NCI-H2227 (cell line): ENCODE measurements at regions not wholly inside any gene's neighbourhood (a gene's known extent, or its start where the extent isn't known, plus 50 kb on each side); places are given as distances from the start of the nearest gene placed in this dataset.

Experiments used
- DNase-seq: peaks from one replicate; lab custom pipeline; 2025; ENCODE audit not compliant: unreplicated experiment; lab: John Stamatoyannopoulos, UW

- DNase-seq = no peak
These were observed 375.2 kb upstream of the ANO5 start for GRCh38 chr11:21817696-21818095.

- no peak for DNase-seq
These were observed 372.7 kb upstream of the ANO5 start for GRCh38 chr11:21820176-21820575.

GRCh38 chr11:21825127-21825526 is 367.8 kb upstream of the ANO5 start:
- DNase-seq = no peak

GRCh38 chr11:21838427-21838826 is 354.5 kb upstream of the ANO5 start:
- no peak for DNase-seq

- DNase-seq = no peak
These were observed 353.1 kb upstream of the ANO5 start for GRCh38 chr11:21839796-21840195.

- no peak for DNase-seq
These were observed 331.6 kb upstream of the ANO5 start for GRCh38 chr11:21861314-21861713.

- DNase-seq = peak; percentile 2
These were observed 327.3 kb upstream of the ANO5 start for GRCh38 chr11:21865541-21865940.

- no peak for DNase-seq
These were observed 326.1 kb upstream of the ANO5 start for GRCh38 chr11:21866781-21867180.

GRCh38 chr11:21877151-21877550 is 315.7 kb upstream of the ANO5 start:
- DNase-seq = no peak

- no peak for DNase-seq
These were observed 309.5 kb upstream of the ANO5 start for GRCh38 chr11:21883354-21883753.

- no peak for DNase-seq
These were observed 304.1 kb upstream of the ANO5 start for GRCh38 chr11:21888814-21889213.

- no peak for DNase-seq
These were observed 299.9 kb upstream of the ANO5 start for GRCh38 chr11:21892736-21893564.

- no peak for DNase-seq
These were observed 299.4 kb upstream of the ANO5 start for GRCh38 chr11:21893565-21893867.

GRCh38 chr11:21894492-21894891 is 298.4 kb upstream of the ANO5 start:
- no peak for DNase-seq

GRCh38 chr11:21895686-21896085 is 297.2 kb upstream of the ANO5 start:
- no peak for DNase-seq

- DNase-seq = no peak
These were observed 296.7 kb upstream of the ANO5 start for GRCh38 chr11:21896216-21896615.

GRCh38 chr11:21896746-21897602 is 295.9 kb upstream of the ANO5 start:
- no peak for DNase-seq

- no peak for DNase-seq
These were observed 295.1 kb upstream of the ANO5 start for GRCh38 chr11:21897752-21898151.

- DNase-seq = no peak
These were observed 284.7 kb upstream of the ANO5 start for GRCh38 chr11:21908211-21908610.

- no peak for DNase-seq
These were observed 283.7 kb upstream of the ANO5 start for GRCh38 chr11:21909145-21909544.

GRCh38 chr11:21911061-21911460 is 281.8 kb upstream of the ANO5 start:
- no peak for DNase-seq

- DNase-seq = no peak
These were observed 280.6 kb upstream of the ANO5 start for GRCh38 chr11:21912285-21912684.
